ENCODE measurements at regions not wholly inside any gene's neighbourhood (a gene's known extent, or its start where the extent isn't known, plus 50 kb on each side); places are given as distances from the start of the nearest gene placed in this dataset.
A peak's percentile ranks its signal among the peaks of the same experiment; 100 is the strongest.

DNA sequence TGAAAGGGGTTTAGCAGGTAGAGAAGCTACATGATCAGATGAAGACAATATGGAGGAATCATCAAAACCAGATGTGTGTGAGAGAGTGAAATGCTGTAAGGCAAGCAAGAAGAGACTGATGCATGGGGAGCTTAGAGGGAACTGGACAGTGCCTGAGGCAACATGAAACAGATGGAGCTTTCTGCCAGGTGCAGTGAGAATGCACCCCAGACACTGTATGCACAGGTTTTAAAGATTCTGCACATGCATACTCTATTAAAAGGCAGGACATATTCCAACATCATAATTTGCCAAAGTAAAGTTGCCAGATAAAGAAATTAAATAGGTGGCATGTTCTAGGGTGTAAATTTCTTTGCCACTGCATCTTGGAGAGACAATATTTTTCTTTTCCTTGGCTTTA, 200.1 kb downstream of the AMY1C start:
- no peaks in the 10 kb centered on the region for H3K36me3 Mint-ChIP-seq
- H3K4me1 Mint-ChIP-seq: no peaks in the 10 kb centered on the region
- peaks cover 0 to 9% (median 0%) of the 10 kb centered on the region in 6 donors for H3K9me3 Mint-ChIP-seq
- H3K4me3 Mint-ChIP-seq: no peak overlapping the region
- H3K27me3 Mint-ChIP-seq (ENCODE audit: low read depth in 3 of 3): peaks cover 0 to 3% (median 0%) of the 10 kb centered on the region in 3 donors
- H3K27ac Mint-ChIP-seq: no peak overlapping the region
- no peak for DNase-seq

- Mint-ChIP-seq H3K4me3 (no peak overlapping the region), H3K36me3 (no peaks in the 10 kb centered on the region), H3K27ac (no peak overlapping the region), H3K9me3 (peaks cover 0 to 7% (median 5%) of the 10 kb centered on the region in 6 donors), H3K27me3 (ENCODE audit: low read depth in 3 of 3) (peaks cover 0 to 3% (median 2%) of the 10 kb centered on the region in 3 donors), H3K4me1 (no peaks in the 10 kb centered on the region)
- no peak for DNase-seq
Observed at GRCh38 chr1:103953386-103953785, 203.7 kb downstream of the AMY1C start.

DNA sequence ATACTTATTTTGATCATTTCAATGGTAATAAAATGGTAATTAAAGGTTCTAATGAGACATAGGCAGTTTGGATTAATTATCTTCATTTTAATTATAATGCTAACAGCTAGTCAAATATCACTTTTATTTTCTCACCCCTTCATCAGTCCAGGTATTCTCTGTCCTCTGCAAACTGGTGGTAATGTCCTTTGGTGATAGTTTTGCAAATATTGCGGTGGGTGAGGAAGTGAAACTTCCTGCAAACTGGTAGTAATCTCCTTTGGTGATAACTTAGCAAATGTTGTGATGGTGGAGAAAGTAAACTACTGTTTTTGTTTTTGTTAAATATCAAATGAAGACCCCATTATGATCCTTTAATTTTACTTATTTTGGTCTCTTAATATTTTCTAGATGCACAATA, 209.0 kb downstream of the AMY1C start:
- Mint-ChIP-seq H3K4me1 (no peaks in the 10 kb centered on the region), H3K27me3 (ENCODE audit: low read depth in 3 of 3) (peaks cover 0 to 2% (median 0%) of the 10 kb centered on the region in 3 donors), H3K36me3 (no peaks in the 10 kb centered on the region), H3K4me3 (no peak overlapping the region), H3K9me3 (peaks cover 0 to 22% (median 8%) of the 10 kb centered on the region in 6 donors), H3K27ac (no peak overlapping the region)
- DNase-seq: no peak

- Mint-ChIP-seq H3K9me3 (peaks cover 0 to 22% (median 8%) of the 10 kb centered on the region in 6 donors), H3K4me1 (no peaks in the 10 kb centered on the region), H3K27ac (no peak overlapping the region)
Observed at GRCh38 chr1:103959565-103959964, 209.9 kb downstream of the AMY1C start.

GRCh38 chr1:103960045-103960444, 210.3 kb downstream of the AMY1C start:
- Mint-ChIP-seq H3K9me3 (peaks cover 0 to 18% (median 8%) of the 10 kb centered on the region in 6 donors), H3K36me3 (no peaks in the 10 kb centered on the region), H3K4me1 (no peaks in the 10 kb centered on the region), H3K27me3 (ENCODE audit: low read depth in 3 of 3) (peaks cover 0 to 2% (median 0%) of the 10 kb centered on the region in 3 donors), H3K27ac (no peak overlapping the region), H3K4me3 (no peak overlapping the region)
- DNase-seq: no peak

More at GRCh38 chr1:103959565-103959964, 209.9 kb downstream of the AMY1C start:
- Mint-ChIP-seq H3K36me3 (no peaks in the 10 kb centered on the region), H3K4me3 (no peak overlapping the region), H3K27me3 (ENCODE audit: low read depth in 3 of 3) (peaks cover 0 to 2% (median 0%) of the 10 kb centered on the region in 3 donors)
- DNase-seq: no peak

DNA sequence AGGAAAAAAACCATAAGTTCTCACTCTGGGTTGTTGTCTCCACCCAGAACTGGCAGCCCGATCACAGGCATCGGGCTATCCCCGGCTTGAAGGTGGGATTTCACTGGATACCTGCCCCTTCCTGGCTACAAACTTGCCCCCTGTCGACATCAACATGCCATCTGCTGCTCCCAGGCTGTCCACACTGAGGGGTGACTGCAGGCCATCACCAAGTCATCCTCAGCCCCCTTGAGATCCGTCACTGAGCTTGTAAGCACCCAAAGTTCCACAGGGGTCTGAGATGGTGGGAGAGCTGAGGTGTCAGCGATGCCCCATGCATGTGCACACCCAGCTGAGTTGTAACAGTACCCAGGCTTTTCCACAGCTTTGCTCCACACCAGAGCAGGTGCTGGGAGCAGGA, 211.0 kb downstream of the AMY1C start:
- H3K4me3 Mint-ChIP-seq: no peak overlapping the region
- DNase-seq: no peak
- H3K27me3 Mint-ChIP-seq (ENCODE audit: low read depth in 3 of 3): peaks cover 0 to 2% (median 0%) of the 10 kb centered on the region in 3 donors
- no peak overlapping the region for H3K27ac Mint-ChIP-seq
- H3K9me3 Mint-ChIP-seq: peaks cover 0 to 22% (median 6%) of the 10 kb centered on the region in 6 donors
- no peaks in the 10 kb centered on the region for H3K36me3 Mint-ChIP-seq
- no peaks in the 10 kb centered on the region for H3K4me1 Mint-ChIP-seq

GRCh38 chr1:103986792-103987191, 237.1 kb downstream of the AMY1C start:
- H3K9me3 Mint-ChIP-seq: peaks cover 3 to 22% (median 11%) of the 10 kb centered on the region in 6 donors
- no peaks in the 10 kb centered on the region for H3K36me3 Mint-ChIP-seq
- no peaks in the 10 kb centered on the region for H3K4me1 Mint-ChIP-seq
- DNase-seq: no peak
- no peak overlapping the region for H3K27ac Mint-ChIP-seq
- H3K27me3 Mint-ChIP-seq (ENCODE audit: low read depth in 3 of 3): peaks cover 0 to 3% (median 2%) of the 10 kb centered on the region in 3 donors
- H3K4me3 Mint-ChIP-seq: no peak overlapping the region

DNA sequence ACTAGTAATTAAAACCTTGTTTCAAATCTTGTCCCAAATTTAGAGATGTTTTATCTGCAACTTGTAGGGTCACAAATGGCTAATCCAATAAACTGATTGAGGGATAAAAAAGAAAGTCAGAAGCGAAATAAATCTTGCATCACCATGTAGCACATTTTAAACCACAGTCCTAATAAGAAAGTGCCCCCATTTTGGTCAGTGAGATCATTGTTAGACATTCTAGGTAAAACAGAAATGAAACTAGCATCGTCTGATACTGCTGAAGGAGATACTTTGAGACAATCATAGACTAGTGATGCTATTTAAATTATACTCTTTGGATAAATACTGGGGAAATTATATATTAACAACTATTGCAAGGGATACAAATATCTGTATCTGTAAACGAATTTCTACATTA, 247.9 kb downstream of the AMY1C start:
- Mint-ChIP-seq H3K4me1 (no peaks in the 10 kb centered on the region), H3K27me3 (ENCODE audit: low read depth in 3 of 3) (peaks cover 0 to 2% (median 0%) of the 10 kb centered on the region in 3 donors), H3K4me3 (no peak overlapping the region), H3K27ac (no peak overlapping the region), H3K36me3 (no peaks in the 10 kb centered on the region), H3K9me3 (peaks cover 0 to 21% (median 4%) of the 10 kb centered on the region in 6 donors)
- peak in 1 of 3 donors; percentile 2 for DNase-seq

- Mint-ChIP-seq H3K27me3 (ENCODE audit: low read depth in 3 of 3) (peaks cover 0 to 4% (median 2%) of the 10 kb centered on the region in 3 donors), H3K4me1 (no peaks in the 10 kb centered on the region), H3K9me3 (peaks cover 2 to 42% (median 9%) of the 10 kb centered on the region in 6 donors), H3K27ac (no peak overlapping the region), H3K36me3 (peaks cover 0 to 7% (median 4%) of the 10 kb centered on the region in 3 donors), H3K4me3 (no peak overlapping the region)
- no peak for DNase-seq
Observed at GRCh38 chr1:104018922-104019674, 269.4 kb downstream of the AMY1C start.

- no peaks in the 10 kb centered on the region for H3K4me1 Mint-ChIP-seq
- no peak overlapping the region for H3K4me3 Mint-ChIP-seq
- H3K27me3 Mint-ChIP-seq (ENCODE audit: low read depth in 3 of 3): peaks cover 0 to 4% (median 4%) of the 10 kb centered on the region in 3 donors
- H3K9me3 Mint-ChIP-seq: peaks cover 2 to 43% (median 9%) of the 10 kb centered on the region in 6 donors
- H3K27ac Mint-ChIP-seq: no peak overlapping the region
- no peak for DNase-seq
- peaks cover 0 to 7% (median 4%) of the 10 kb centered on the region in 3 donors for H3K36me3 Mint-ChIP-seq
Observed at GRCh38 chr1:104019675-104020049, 270.0 kb downstream of the AMY1C start.

DNA sequence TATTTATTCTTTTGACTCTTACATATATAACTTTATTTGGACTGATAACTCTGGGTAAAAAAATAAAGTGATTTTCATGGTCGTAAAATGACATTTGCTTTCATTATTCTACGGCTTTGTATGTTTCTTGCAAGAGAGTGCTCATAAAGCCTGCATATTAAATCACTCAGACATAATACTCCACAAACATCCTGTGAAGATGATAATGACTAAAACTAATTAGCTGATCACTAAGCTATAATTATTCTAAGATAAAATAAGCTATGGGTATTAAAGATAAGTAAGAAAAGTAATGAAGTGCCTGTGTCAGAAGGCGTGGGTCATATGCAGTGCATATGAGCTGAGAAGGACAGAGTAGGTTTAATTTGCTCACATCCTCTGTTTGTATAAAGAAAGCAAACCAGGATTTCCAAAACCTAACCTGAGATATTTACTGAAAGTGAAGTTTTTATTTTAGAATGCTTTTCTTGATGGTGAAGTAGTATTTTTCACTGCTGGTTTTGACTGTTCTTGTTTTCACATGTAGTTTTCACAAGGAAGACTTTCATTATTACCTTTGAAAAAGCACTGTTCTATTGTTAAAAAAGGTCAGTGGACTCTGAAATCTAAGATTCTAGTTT, 278.8 kb downstream of the AMY1C start:
- H3K27ac Mint-ChIP-seq: no peak overlapping the region
- no peaks in the 10 kb centered on the region for H3K4me1 Mint-ChIP-seq
- H3K9me3 Mint-ChIP-seq: peaks cover 0 to 10% (median 3%) of the 10 kb centered on the region in 6 donors
- peaks cover 0 to 4% (median 0%) of the 10 kb centered on the region in 3 donors for H3K27me3 Mint-ChIP-seq (ENCODE audit: low read depth in 3 of 3)
- no peak overlapping the region for H3K4me3 Mint-ChIP-seq
- no peaks in the 10 kb centered on the region for H3K36me3 Mint-ChIP-seq
- DNase-seq: no peak

DNA sequence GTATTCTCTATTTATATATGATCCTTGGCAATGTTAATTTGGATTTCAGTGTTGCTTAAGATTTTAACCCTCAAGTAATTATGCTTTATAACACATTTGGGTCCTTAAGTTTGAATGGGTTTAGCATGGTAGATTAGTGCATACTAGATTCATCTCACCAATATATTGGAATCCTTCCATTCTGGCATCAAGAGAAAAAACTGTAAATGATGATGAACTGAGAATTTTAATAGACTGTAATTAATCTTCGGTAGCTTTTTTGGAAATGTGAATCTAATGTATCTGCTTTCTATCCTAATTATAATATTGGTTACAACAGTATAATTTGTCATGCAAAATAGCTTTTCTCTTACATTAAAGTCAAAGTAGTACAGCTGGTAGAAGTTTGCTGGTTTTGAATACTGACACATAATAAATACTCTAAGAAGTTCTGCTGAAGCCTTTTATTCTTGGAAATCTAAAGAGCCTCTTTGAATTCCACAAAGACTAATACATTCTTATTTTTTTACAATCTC, 279.8 kb downstream of the AMY1C start:
- Mint-ChIP-seq H3K27ac (no peak overlapping the region), H3K27me3 (ENCODE audit: low read depth in 3 of 3) (peaks cover 0 to 3% (median 0%) of the 10 kb centered on the region in 3 donors), H3K36me3 (no peaks in the 10 kb centered on the region), H3K9me3 (peaks cover 0 to 8% (median 3%) of the 10 kb centered on the region in 6 donors), H3K4me1 (no peaks in the 10 kb centered on the region), H3K4me3 (no peak overlapping the region)
- DNase-seq: no peak

- Mint-ChIP-seq H3K9me3 (peaks cover 4 to 29% (median 7%) of the 10 kb centered on the region in 6 donors), H3K27me3 (ENCODE audit: low read depth in 3 of 3) (peaks cover 3 to 7% (median 4%) of the 10 kb centered on the region in 3 donors), H3K36me3 (peaks cover 0 to 8% (median under 1%) of the 10 kb centered on the region in 3 donors), H3K4me3 (peak overlapping the region in 3 of 5 donors; percentile 30 to 52 (median 49)), H3K4me1 (peaks cover 27 to 37% of the 10 kb centered on the region in 2 donors), H3K27ac (peak overlapping the region in 5 of 6 donors; percentile 75 to 92 (median 90))
- DNase-seq: no peak
Observed at GRCh38 chr1:104056786-104057185, 307.1 kb downstream of the AMY1C start.

Measured in immature natural killer cell (primary cell).